UCSD-AML1 (cell line): ENCODE measurements at regions not wholly inside any gene's neighbourhood (a gene's known extent, or its start where the extent isn't known, plus 50 kb on each side); places are given as distances from the start of the nearest gene placed in this dataset.
"Not testable (repeated sequence)": the region's sequence is repeated elsewhere in the genome, so short reads cannot be mapped to it uniquely, and the experiment has no call there.

Source experiments
- DNase-seq: peaks from one replicate; lab custom pipeline; 2025; ENCODE audit not compliant: unreplicated experiment; lab: John Stamatoyannopoulos, UW

DNA sequence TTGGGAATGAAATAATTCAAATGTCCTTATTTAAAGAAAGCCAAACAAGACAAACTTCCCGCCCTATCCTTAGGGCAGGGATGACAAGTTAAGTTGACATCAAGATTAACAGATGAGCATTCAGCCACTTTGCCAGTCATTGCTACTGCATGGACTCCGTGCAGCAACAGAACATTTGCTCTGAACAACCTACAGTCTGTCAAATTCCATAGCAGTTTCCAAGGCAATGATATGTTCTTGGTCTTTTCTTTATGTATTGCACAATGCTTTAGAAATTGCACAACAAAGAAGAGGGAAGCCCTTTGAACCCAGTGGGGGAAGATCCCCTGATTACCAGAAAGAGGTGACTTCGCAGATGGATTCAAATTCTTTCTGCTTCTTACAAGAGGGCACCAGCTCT lies 269.8 kb downstream of the BCAT1 start:
- no peak for DNase-seq

DNA sequence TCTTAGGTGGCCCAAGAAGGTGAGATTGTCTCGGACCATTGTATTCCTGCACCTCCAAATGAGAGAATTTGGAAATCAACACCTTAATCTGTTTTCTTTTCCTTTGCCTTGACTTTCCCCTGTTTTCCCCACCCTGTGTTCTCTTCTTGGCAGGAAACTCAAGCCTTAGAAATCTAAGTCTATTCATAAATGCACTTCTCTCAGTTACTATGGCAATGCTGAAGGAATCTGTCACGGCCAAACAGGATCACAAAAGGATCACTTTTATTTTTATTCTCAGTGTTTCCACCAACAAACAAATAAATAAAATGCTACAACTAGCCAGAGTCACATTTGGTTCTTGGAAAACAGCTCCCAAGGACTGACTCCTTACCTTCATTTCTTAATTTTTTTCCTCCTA lies 270.5 kb downstream of the BCAT1 start:
- DNase-seq = no peak

DNA sequence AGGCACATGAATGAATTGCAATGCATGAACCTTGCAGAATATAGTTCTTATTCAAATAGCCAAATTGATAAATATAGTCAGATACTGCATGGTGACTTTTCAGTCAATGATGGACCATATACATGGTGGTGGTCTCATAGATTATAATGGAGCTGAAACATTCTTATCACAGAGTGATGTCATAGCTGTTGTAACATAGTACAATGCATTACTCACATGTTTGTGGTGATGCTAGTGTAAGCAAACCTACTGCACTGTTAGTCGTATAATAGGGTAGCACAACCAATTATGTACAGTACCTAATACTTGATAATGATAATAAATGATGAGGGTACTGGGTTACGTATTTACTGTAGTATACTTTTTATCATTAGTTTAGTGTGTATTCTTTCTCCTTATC lies 280.3 kb downstream of the BCAT1 start:
- DNase-seq = no peak

DNA sequence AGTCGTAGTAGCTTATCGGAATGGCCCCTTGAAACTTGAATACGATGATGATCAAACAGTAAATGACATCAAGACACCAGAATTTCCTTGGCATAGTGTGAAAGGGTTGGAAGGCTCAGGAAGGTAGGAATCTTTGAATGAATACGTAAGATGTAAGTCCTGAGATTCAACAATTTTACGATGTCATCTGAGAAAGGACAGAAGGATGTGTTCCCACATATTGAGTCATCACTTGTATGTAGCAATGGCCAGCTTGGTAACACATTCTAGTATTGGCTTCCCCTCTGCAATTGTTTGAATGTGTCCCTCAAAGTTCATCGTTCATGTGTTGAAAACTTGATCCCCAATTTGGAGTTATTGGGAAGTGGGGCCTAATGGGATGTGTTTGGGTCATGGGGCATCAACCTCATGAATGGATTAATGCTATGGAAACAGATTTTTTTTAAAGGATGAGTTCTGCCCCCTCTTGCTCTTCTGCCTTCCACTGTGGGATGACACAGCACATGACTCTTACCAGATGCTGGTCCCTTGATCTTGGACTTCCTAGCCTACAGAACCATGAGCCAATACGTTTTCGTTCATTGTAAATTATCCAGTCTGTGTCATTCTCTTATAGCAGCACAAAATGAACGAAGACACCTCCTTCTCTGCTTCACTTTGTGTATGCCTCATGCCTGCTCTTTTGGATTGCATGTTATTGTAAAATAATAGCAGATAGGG lies 284.6 kb downstream of the BCAT1 start:
- DNase-seq = no peak

DNA sequence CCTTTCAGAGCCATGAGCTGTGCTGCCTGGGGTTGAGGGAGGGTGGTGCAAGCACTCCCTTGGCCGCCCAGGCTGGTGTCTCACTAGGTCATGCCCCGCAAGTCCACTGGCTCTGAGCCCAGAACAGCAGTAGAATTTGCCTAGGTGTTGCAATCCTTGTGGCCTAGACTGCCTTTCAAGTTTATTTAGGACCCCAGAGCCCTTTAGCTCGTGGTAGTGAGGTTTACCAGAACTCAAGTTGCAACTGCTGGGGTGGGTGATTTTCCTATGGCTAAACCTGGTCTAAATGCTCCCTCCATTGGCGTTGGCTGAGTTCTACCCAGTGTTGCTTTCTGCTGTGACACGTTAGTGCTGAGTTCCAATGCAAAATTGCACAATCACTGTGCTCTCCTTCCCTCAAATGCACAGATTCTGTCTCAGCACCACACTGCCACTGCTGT lies 287.2 kb downstream of the BCAT1 start:
- DNase-seq = no peak

DNA sequence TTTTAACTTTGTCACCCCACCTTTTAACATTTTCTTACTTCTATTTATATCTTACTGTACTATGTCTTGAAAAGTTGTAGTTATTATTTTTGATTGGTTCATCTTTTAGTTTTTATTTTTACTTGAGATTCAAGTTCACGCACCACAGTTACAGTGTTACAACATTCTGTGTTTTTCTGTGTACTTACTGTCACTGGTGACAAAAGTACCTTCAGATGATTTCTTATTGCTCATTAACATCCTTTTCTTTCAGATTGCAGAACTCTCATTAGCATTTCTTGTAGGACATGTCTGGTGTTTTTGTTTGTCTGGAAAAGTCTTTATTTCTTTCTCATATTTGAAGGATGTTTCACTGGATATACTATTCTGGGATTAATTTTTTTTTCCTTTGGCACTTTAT lies 289.9 kb downstream of the BCAT1 start:
- DNase-seq = no peak

DNA sequence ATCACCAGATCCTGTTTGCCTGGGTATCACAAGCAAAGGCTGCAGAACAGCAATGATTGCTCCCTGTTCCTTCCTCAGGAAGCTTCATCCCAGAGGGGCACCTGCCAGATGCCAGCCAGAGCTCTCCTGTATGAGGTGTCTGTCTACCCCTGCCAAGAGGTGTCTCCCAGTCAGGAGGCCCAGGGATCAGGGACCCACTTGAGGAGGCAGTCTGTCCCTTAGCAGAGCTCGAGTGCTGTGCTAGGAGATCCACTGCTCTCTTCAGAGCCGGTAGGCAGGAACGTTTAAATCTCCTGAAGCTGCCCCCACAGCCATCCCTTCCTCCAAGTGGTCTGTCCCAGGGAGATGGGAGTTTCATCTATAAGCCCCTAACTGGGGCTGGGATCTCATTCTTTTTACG lies 294.6 kb downstream of the BCAT1 start:
- not testable (repeated sequence) for DNase-seq

DNA sequence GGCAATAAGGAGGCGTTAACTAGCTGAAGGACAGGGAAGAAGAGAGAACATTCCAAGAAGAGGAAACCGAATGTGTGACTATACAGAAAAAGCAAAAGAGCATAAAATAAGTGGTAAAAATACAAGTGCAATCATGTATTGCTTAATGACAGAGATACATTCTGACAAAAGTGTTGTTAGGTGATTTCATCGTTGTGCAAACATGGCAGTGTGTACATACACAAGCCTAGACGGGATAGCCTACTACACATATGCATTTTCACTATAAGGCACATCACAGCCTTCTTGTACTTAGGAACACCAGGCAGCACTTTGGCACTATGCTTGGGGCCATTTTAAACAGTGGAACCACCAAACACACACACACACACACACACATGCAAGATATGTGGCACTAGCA lies 299.3 kb downstream of the BCAT1 start:
- DNase-seq = no peak

DNA sequence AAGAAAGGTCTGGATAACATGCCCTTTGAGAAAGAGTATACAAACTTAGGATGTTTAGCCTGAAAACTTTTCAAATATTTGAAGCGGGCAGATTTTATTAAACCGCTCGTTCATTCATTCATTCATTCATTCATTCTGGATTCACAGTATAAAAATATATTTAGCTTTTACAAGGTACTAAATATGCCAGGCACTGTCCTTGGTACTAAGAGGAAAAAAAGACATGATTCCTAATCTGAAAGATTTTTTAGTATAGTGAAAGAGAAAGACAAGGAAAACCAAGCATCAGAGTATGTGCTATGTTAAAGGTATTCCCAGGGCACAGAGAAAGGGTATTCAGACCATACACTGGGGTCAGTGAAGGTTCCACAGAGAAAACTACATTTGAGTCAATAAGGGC lies 299.7 kb downstream of the BCAT1 start:
- DNase-seq = no peak

DNA sequence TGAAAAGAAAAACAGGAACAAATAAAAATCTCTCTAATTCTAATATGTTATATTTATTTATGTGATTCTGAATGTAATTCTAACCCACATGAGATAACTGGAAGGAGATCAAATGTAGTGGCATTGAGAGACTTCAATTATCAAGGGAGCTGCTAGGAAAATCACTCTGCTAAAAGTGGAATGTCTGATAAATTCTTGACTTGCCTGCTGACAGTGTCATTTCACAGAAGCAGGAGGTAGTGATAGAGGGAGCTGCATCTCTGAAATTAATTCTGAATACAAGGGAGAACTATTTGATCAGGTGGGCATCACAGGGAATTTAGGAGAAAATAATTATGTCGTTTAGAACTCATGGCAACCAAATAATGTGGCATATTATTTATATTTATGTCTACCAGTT lies 303.6 kb downstream of the BCAT1 start:
- no peak for DNase-seq

DNA sequence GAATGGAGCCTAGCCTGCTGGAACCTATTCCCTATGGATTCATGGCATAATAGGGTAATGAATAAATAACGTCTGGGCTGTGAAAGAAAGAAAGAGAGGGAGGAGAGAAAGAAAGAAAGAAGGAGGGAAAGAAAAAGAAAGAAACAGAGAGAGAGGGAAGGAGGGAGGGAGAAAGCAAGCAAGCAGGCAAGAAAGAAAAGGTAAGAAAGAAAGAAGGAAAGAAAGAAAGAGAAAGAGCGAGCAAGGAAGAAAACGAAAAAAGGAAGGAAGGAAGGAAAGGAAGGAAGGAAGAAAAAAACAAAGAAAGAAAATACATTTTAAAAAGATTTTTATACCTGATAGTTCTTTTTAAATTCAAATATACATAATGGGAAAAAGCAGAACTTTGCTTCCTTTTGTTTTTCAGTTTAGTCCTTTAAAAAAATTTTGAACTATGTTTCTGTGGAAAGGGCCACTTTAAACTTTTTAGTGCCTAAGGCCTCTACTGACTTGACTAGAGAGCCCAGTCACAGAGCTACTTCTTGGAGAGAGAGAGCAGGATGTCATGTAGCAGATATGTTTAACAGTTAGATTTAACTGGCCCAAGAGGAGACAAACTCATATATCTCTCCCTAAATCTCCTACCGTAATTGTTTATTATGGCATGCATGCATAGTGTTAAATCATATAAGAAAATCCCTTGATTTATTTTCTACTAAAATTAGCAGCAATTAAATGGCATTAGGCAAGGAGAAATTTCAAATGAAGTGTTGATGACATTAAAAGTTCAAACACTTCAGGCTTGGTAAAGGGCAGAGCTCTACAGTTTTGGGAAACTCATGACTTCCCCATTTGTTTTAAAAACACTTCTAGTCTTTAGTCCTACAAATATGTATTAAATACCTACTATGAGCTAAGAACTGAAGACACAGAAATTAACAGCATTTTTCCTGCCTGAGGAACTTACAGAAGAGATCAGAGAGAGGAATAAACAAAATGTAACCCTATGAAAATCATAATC lies 305.5 kb downstream of the BCAT1 start:
- no peak for DNase-seq

DNA sequence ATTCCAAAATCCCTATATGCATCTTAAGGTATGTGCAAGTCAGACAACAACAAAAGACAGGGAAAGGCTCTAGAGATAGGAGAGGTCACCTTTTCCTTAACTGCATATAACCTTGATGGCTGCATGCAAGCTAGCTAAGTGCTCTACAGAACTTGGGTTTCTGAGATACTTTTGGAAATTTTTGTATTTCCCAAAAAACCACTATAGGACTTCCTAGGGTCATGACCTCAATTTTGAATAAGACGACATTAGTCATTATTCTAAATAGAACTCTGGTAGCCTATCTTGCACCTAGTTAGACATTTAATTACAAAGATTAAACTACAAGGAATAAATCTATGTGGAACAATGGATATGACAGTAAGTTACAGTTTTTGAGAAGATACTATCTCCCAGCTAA lies 309.3 kb downstream of the BCAT1 start:
- DNase-seq = no peak

DNA sequence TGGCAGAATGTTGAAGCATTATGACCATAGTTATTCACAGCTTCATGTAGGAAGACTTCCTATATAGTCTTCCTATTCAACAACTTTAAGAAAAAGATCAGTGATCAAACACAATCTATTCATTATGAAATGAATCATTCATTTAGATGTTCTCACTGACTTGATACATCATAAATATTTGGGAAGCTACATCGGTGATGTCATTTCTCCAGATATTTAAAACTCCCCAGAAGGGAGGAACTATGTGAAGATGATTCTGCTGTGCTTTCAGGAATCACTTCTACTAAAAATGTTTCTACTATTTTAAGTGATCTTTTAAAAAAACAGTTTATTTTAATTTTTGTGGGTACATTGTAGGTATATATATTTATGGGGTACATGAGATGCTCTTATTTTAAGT lies 316.4 kb downstream of the BCAT1 start:
- DNase-seq = no peak

DNA sequence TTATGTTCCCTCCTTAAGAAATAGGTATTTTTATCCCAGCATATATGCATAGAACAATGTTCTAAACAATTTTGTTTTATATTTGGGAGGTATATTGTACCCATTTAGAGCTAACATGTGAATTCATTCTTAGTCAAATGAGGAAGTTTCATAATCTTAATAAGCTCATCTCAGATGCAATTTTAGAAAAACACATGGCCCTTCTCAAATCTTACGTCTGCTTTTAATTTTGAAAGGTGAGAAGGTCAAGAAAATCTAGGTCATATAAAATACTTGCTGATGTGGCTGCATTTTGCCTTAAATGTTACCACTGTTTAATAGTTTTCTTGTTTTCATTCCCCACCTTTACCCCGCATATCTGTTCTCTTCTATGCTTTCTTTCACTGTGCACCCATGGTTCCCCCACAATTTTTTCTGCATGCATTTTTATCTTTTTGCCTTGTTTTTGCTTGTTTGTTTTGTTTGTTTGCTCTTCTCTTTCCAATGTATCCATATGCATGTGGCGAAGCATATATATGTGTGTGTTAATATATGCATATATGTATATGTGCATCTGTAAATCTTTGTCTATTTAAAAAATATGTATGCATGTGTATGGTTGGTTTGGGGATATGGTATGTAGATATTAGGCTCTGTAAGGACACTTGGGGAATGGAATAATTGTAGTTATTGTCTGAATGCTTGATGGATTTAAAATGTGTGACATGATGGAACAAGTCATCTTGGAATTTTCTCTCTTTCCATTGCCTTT lies 317.1 kb downstream of the BCAT1 start:
- no peak for DNase-seq

DNA sequence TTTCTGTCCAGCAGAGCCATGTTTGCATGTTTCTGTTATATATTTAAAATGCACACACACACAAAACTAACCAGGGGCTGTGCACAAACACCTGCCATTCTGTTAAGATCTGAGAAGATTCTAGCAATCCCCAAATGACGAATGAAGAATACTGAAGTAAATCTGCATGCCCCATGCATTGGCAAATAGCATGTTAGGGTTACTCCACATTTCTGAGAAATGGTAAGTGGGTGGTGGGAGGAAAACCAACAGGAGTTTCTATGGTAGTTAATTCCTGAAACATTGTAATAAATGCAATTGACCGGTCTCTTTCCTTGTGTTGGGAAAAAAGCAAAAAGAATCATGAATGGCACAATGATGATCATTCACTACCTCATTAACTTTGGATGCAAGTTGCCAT lies 318.0 kb downstream of the BCAT1 start:
- DNase-seq = no peak

DNA sequence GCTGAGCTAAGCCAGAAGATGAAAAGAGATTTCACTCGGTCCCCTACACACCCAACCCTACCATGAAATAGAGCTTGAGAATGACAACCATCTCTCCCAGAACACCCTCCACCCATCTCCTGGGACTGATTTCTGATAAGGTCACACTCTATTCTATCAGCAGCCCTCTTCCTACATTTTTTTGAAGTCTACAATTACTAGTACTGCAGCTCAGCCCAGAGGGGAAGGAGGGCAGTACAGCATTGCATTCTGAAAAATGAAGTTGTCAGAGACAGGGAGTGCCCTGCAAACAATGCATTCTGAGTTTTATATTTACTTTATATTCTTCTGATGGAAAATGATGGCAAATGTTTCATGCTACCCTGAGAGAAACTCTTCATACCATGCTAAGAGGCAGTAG lies 318.5 kb downstream of the BCAT1 start:
- no peak for DNase-seq

DNA sequence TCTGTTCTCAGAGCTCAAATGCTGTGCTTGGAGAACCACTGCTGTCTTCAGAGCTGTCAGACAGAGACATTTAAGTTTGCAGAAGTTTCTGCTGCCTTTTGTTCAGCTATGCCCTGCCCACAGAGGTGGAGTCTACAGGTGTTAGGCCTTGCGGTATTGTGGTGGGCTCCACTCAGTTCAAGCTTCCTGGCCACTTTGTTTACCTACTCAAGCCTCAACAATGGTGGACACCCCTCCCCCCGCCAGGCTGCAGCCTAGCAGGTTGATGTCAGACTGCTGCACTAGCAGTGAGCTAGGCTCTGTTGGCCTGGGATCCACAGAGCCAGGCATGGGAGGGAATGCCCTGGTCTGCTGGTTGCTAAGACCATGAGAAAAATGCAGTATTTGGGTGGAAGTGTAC lies 323.8 kb downstream of the BCAT1 start:
- no peak for DNase-seq

DNA sequence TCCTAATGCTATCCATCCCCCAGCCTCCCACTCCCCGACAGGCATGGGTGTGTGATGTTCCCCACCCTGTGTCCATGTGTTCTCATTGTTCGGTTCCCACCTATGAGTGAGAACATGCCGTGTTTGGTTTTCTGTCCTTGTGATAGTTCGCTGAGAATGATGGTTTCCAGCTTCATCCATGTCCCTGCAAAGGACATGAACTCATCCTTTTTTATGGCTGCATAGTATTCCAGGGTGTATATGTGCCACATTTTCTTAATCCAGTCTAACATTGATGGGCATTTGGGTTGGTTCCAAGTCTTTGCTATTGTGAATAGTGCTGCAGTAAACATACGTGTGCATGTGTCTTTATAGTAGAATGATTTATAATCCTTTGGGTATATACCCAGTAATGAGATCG lies 328.9 kb downstream of the BCAT1 start:
- DNase-seq = not testable (repeated sequence)

DNA sequence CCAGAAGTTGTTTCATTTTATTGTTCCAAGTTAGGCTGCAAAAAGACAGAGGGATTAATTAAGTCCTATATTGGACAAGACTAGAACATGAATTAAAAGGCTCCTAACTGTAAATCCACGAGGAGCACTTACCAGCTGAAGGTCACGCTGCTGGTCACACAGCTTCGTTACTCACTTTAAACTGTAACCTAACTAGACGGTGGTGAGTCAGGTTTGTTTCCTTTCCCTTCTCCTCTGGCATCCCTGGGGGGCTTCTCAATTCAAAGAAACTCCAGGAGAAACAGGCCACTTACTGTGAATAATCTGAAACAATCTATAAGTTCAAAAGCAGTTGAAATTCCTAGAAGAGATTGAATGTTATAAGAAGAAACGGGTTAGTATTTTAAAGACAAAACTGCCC lies 331.4 kb downstream of the BCAT1 start:
- DNase-seq = no peak

DNA sequence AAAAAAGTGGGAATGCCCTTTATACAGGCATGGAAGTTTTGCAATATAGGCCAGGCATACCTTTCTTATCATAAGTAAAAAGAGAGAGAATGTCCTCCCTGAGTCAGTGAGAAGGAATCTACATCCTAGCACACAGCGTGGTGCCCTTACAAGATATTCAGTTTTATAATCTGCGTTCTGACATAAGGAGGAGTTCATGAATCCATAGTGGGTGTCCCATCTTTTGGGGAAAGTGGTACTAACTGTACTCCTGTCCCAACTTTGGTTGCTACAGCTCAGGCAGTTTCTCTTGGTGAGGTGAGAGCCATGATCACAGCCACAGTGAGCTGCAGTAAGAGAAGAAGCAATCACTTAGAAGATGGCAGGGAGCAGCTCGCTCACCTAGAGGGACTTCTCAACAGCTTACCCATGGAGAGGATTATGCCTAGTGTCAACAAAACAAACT lies 332.9 kb downstream of the BCAT1 start:
- DNase-seq = no peak

DNA sequence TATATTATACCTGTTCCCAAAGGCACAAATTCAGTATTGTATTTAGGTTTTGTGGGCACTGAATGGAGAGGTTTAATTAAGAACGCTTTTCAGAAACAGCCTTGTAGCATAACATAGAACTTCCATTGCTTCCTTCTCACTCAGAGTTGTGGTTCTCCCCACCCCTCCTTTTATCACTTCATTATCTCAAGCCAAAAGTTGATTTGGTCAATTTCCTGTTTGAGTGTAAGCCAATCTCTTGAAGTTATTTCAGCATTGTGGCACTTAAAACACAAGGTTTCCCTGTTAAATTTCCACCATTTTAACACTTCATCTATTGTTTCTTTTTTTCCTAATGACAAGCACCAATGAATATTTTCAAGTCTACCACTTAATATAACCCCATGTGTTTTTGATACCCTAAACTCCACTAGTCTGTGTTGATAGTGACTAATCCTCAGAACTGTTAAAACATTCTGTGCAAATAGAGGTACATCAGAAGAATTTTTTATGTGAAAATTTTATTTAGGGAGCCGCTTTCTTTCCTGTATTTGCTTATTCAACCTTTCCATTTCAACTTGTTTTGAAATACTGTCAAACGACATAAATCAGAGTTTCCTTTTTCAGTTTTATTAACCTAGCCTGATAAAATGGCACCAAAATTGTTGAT lies 340.1 kb downstream of the BCAT1 start:
- no peak for DNase-seq
